GM12891 (cell line): ENCODE measurements at regions not wholly inside any gene's neighbourhood (a gene's known extent, or its start where the extent isn't known, plus 50 kb on each side); places are given as distances from the start of the nearest gene placed in this dataset.

ENCODE experiments used
- POLR2A ChIP-seq: IDR thresholded peaks from 2 replicates; pipeline ENCODE4 v1.6.1; 2011; ENCODE audit warnings: low read depth, low read length, control low read depth
- POLR2AphosphoS5 ChIP-seq: IDR thresholded peaks from 2 replicates; pipeline ENCODE4 v1.6.1; 2011; ENCODE audit warnings: low read depth, low read length, control low read depth
- TAF1 ChIP-seq: IDR thresholded peaks from 2 replicates; pipeline ENCODE4 v1.6.1; 2011; ENCODE audit warnings: low read depth, low read length, control low read depth

- TF ChIP-seq POLR2A (no peak), POLR2AphosphoS5 (no peak), TAF1 (no peak)
These were observed 896.5 kb upstream of the PABPC4L start for GRCh38 chr4:135098061-135098460.
